HEK293 (cell line): ENCODE measurements at regions not wholly inside any gene's neighbourhood (a gene's known extent, or its start where the extent isn't known, plus 50 kb on each side); places are given as distances from the start of the nearest gene placed in this dataset.

Experiments used
- CTCF ChIA-PET: fragments of 350-600 bp; formaldehyde crosslinking; extraction: SDS; loops from one replicate; lab custom pipeline; 2021; ENCODE audit warnings: antibody characterized with exemption; lab: Yijun Ruan, JAX
- POLR2A ChIA-PET: fragments of 300-600 bp; formaldehyde crosslinking; extraction: SDS; loops from one replicate; lab custom pipeline; 2020; ENCODE audit warnings: antibody characterized with exemption, inconsistent platforms; lab: Yijun Ruan, JAX
- H3K27ac ChIP-seq: fragments of 200-500 bp; sonication (Bioruptor generic); 2 replicates; pipeline ENCODE4 v1.5.1; 2014; ENCODE audit warnings: low read depth, low read length, control low read depth, inconsistent platforms; ENCODE audit errors: extremely low read depth
- H3K36me3 ChIP-seq, 2 experiments: fragments of 200-500 bp in 1 of 2; sonication (Bioruptor generic) in 1 of 2; 1 replicate in 1 of 2; 2 replicates in 1 of 2; pipeline ENCODE4 v1.5.1; 2014 to 2017; ENCODE audit warnings: inconsistent platforms in 2 of 2, low read length in 2 of 2; ENCODE audit not compliant: control insufficient read depth in 2 of 2, insufficient read depth in 1 of 2
- H3K4me1 ChIP-seq: fragments of 200-500 bp; sonication (Bioruptor generic); 2 replicates; pipeline ENCODE4 v1.5.1; 2014; ENCODE audit warnings: mild to moderate bottlenecking, low read length, inconsistent platforms; ENCODE audit not compliant: control insufficient read depth, insufficient read depth
- H3K4me3 ChIP-seq: 2 replicates; pipeline ENCODE4 v1.5.1; 2011; ENCODE audit warnings: low read depth, mild to moderate bottlenecking, control low read depth, low read length, moderate library complexity
- H3K9me3 ChIP-seq: fragments of 200-500 bp; sonication (Bioruptor generic); 2 replicates; pipeline ENCODE4 v1.5.1; 2014; ENCODE audit warnings: low read depth, low read length, inconsistent platforms; ENCODE audit not compliant: control insufficient read depth, insufficient read depth
- BCL6B ChIP-seq: fragments of 450-650 bp; formaldehyde crosslinking; IDR thresholded peaks from 2 replicates; pipeline ENCODE4 v1.5.1; 2017; ENCODE audit warnings: missing biosample characterization, missing genetic modification characterization
- GFI1B ChIP-seq: fragments of 450-650 bp; formaldehyde crosslinking; IDR thresholded peaks from 2 replicates; pipeline ENCODE4 v1.5.1; 2016; ENCODE audit warnings: missing biosample characterization, missing genetic modification characterization
- KLF16 ChIP-seq: fragments of 450-650 bp; formaldehyde crosslinking; IDR thresholded peaks from 2 replicates; pipeline ENCODE4 v1.5.1; 2017; ENCODE audit warnings: missing biosample characterization, missing genetic modification characterization
- KLF17 ChIP-seq: fragments of 450-650 bp; formaldehyde crosslinking; IDR thresholded peaks from 2 replicates; pipeline ENCODE4 v1.5.1; 2016; ENCODE audit warnings: missing biosample characterization, missing genetic modification characterization
- KLF9 ChIP-seq: fragments of 450-650 bp; formaldehyde crosslinking; IDR thresholded peaks from 2 replicates; pipeline ENCODE4 v1.5.1; 2016; ENCODE audit warnings: missing biosample characterization, missing genetic modification characterization, low read depth
- PBX3 ChIP-seq: sonication (generic); formaldehyde crosslinking; IDR thresholded peaks from 2 replicates; pipeline ENCODE4 v1.8.1; 2022; ENCODE audit warnings: mild to moderate bottlenecking, moderate library complexity, missing genetic modification reagents
- SP3 ChIP-seq: fragments of 450-650 bp; formaldehyde crosslinking; IDR thresholded peaks from 2 replicates; pipeline ENCODE4 v1.5.1; 2016; ENCODE audit warnings: missing biosample characterization, missing genetic modification characterization
- SP7 ChIP-seq: fragments of 450-650 bp; formaldehyde crosslinking; IDR thresholded peaks from 2 replicates; pipeline ENCODE4 v1.5.1; 2016; ENCODE audit warnings: missing biosample characterization, missing genetic modification characterization
- ZBTB26 ChIP-seq: fragments of 450-650 bp; formaldehyde crosslinking; optimal IDR thresholded peaks from 2 replicates; pipeline ENCODE3; 2016; ENCODE audit warnings: missing biosample characterization, mild to moderate bottlenecking, missing genetic modification characterization
- ZNF133 ChIP-seq: fragments of 450-650 bp; formaldehyde crosslinking; IDR thresholded peaks from 2 replicates; pipeline ENCODE4 v1.5.1; 2016; ENCODE audit warnings: missing biosample characterization, missing genetic modification characterization
- ZNF174 ChIP-seq: fragments of 450-650 bp; formaldehyde crosslinking; IDR thresholded peaks from 2 replicates; pipeline ENCODE4 v1.5.0; 2017; ENCODE audit warnings: missing biosample characterization, mild to moderate bottlenecking, missing genetic modification characterization
- ZNF26 ChIP-seq: fragments of 450-650 bp; formaldehyde crosslinking; IDR thresholded peaks from 2 replicates; pipeline ENCODE4 v1.5.1; 2016; ENCODE audit warnings: missing biosample characterization, missing genetic modification characterization
- ZNF280D ChIP-seq: fragments of 450-650 bp; formaldehyde crosslinking; IDR thresholded peaks from 2 replicates; pipeline ENCODE4 v1.5.1; 2016; ENCODE audit warnings: missing biosample characterization, missing genetic modification characterization
- ZNF433 ChIP-seq: fragments of 450-650 bp; formaldehyde crosslinking; IDR thresholded peaks from 2 replicates; pipeline ENCODE4 v1.5.1; 2016; ENCODE audit warnings: missing biosample characterization, missing genetic modification characterization, low read depth
- ZNF521 ChIP-seq: fragments of 450-650 bp; formaldehyde crosslinking; IDR thresholded peaks from 2 replicates; pipeline ENCODE4 v1.5.1; 2017; ENCODE audit warnings: missing biosample characterization, mild to moderate bottlenecking, missing genetic modification characterization
- ZNF692 ChIP-seq: fragments of 450-650 bp; formaldehyde crosslinking; IDR thresholded peaks from 2 replicates; pipeline ENCODE4 v1.5.1; 2016; ENCODE audit warnings: missing biosample characterization, missing genetic modification characterization
- ZNF785 ChIP-seq: fragments of 450-650 bp; formaldehyde crosslinking; IDR thresholded peaks from 2 replicates; pipeline ENCODE4 v1.5.1; 2016; ENCODE audit warnings: missing biosample characterization, missing genetic modification characterization
- ZSCAN16 ChIP-seq: fragments of 450-650 bp; formaldehyde crosslinking; IDR thresholded peaks from 2 replicates; pipeline ENCODE4 v1.5.1; 2016; ENCODE audit warnings: missing biosample characterization, missing genetic modification characterization

GRCh38 chr2:222033541-222033940 is 265.3 kb downstream of the PAX3 start:
- Histone ChIP-seq H3K27ac (no peak overlapping the region), H3K4me3 (no peak overlapping the region), H3K36me3 (no peaks in the 10 kb centered on the region), H3K9me3 (no peaks in the 10 kb centered on the region), H3K4me1 (no peaks in the 10 kb centered on the region)
- ChIA-PET CTCF (interaction anchor here (2.8 kb wide), 1 partner anchor 9 kb away, joined by 14 read pairs; no protein-coding TSS in a partner anchor), POLR2A (no interaction called here)
- TF ChIP-seq ZNF692 (tag by site-specific recombination) (no peak), KLF16 (tag by site-specific recombination) (no peak), ZNF785 (tag by site-specific recombination) (no peak), ZBTB26 (no peak), ZNF133 (tag by site-specific recombination) (no peak), BCL6B (tag by site-specific recombination) (no peak), PBX3 (CRISPR knock-in tag) (no peak), ZNF26 (tag by site-specific recombination) (no peak), ZNF433 (tag by site-specific recombination) (no peak), ZNF174 (no peak), KLF9 (tag by site-specific recombination) (no peak), ZNF521 (tag by site-specific recombination) (no peak), GFI1B (no peak), SP3 (tag by site-specific recombination) (no peak), ZSCAN16 (no peak), ZNF280D (tag by site-specific recombination) (no peak), SP7 (tag by site-specific recombination) (no peak), KLF17 (tag by site-specific recombination) (no peak)
